Ishikawa (cell line): ENCODE measurements at regions not wholly inside any gene's neighbourhood (a gene's known extent, or its start where the extent isn't known, plus 50 kb on each side); places are given as distances from the start of the nearest gene placed in this dataset.
A peak's percentile ranks its signal among the peaks of the same experiment; 100 is the strongest.

Experiments used
- CEBPB ChIP-seq: IDR thresholded peaks from 2 replicates; pipeline ENCODE4 v1.6.1; 2012
- CREB1 ChIP-seq: IDR thresholded peaks from 2 replicates; pipeline ENCODE4 v1.6.1; 2012; ENCODE audit warnings: low read depth
- EGR1 ChIP-seq: IDR thresholded peaks from 2 replicates; pipeline ENCODE4 v1.6.1; 2012
- EP300 ChIP-seq: IDR thresholded peaks from 2 replicates; pipeline ENCODE4 v1.6.1; 2012; ENCODE audit warnings: borderline replicate concordance
- FOXM1 ChIP-seq: IDR thresholded peaks from 2 replicates; pipeline ENCODE4 v1.6.1; 2012; ENCODE audit warnings: low read depth, borderline replicate concordance
- NFIC ChIP-seq: IDR thresholded peaks from 2 replicates; pipeline ENCODE4 v1.6.1; 2012
- RAD21 ChIP-seq: IDR thresholded peaks from 2 replicates; pipeline ENCODE4 v1.6.1; 2012; ENCODE audit warnings: low read depth
- TAF1 ChIP-seq: IDR thresholded peaks from 2 replicates; pipeline ENCODE4 v1.6.1; 2012; ENCODE audit warnings: low read depth, mild to moderate bottlenecking
- TCF12 ChIP-seq: IDR thresholded peaks from 2 replicates; pipeline ENCODE4 v1.6.1; 2012; ENCODE audit warnings: low read depth
- TEAD4 ChIP-seq: IDR thresholded peaks from 2 replicates; pipeline ENCODE4 v1.6.1; 2012
- USF1 ChIP-seq: IDR thresholded peaks from 2 replicates; pipeline ENCODE4 v1.6.1; 2012
- YY1 ChIP-seq: IDR thresholded peaks from 2 replicates; pipeline ENCODE4 v1.6.1; 2012; ENCODE audit warnings: low read depth
- ZBTB7A ChIP-seq: IDR thresholded peaks from 2 replicates; pipeline ENCODE4 v1.6.1; 2012; ENCODE audit warnings: low read depth
- TF ChIP-seq, protein P1 (sequence below): IDR thresholded peaks from 2 replicates; pipeline ENCODE4 v1.6.1; 2012
- TF ChIP-seq, protein P2 (sequence below): IDR thresholded peaks from 2 replicates; pipeline ENCODE4 v1.6.1; 2012; ENCODE audit warnings: low read depth, mild to moderate bottlenecking

DNA sequence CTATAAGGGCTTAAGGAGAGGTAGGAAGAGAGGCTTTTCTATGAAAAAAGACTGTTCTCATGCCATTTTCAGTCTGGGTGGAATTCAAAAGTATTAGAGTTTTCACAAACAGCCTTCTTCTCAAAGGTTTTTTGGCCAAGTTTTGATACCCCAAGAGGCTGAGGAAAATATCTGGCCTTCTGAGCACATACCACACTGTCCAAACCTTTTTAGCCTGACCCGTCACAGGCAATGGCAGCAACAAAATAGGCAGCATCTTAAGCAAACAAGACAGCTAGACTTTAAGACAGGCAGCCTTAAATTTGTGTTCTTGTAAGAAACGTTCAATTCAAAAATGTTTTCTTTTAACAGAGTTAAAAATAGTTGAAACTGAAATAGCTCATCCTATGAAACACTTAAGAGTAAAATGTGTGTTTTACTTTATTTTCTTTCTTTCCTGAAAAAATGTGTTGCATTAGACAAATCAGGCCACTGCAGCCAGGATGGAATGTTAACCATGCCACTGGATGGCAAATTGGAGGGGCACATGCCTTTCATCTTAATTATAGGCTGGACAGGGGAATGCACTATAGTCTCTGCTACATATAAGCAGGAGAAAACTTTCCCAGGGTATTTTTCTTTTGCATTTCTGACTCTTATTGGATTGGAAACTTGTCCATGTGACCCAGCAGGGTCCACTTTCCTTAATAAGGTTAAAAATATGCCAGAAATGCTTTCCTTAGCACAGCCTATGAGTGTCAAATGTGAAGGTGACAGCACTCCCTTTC lies 315.0 kb downstream of the TGFB2 start:
- TF ChIP-seq EP300: peak; percentile 72
- TF ChIP-seq, protein P1, sequence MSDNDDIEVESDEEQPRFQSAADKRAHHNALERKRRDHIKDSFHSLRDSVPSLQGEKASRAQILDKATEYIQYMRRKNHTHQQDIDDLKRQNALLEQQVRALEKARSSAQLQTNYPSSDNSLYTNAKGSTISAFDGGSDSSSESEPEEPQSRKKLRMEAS: peak; percentile 31; the same call in 1 of the 2 replicates
- TF ChIP-seq CREB1: no peak
- TF ChIP-seq TEAD4: peak; percentile 84
- TF ChIP-seq TCF12: peak; percentile 64
- TF ChIP-seq TAF1: no peak
- TF ChIP-seq USF1: peak; percentile 74
- peak; percentile 68; the same call in 1 of the 2 replicates for TF ChIP-seq FOXM1

- TF ChIP-seq FOXM1 (peak; percentile 55; the same call in 1 of the 2 replicates), TAF1 (no peak), TCF12 (peak; percentile 52; the same call in 1 of the 2 replicates), EGR1 (no peak), TEAD4 (peak; percentile 75), NFIC (peak; percentile 55; the same call in 1 of the 2 replicates), CREB1 (no peak), RAD21 (no peak), EP300 (peak; percentile 63; the same call in 1 of the 2 replicates)
- TF ChIP-seq, protein P2, sequence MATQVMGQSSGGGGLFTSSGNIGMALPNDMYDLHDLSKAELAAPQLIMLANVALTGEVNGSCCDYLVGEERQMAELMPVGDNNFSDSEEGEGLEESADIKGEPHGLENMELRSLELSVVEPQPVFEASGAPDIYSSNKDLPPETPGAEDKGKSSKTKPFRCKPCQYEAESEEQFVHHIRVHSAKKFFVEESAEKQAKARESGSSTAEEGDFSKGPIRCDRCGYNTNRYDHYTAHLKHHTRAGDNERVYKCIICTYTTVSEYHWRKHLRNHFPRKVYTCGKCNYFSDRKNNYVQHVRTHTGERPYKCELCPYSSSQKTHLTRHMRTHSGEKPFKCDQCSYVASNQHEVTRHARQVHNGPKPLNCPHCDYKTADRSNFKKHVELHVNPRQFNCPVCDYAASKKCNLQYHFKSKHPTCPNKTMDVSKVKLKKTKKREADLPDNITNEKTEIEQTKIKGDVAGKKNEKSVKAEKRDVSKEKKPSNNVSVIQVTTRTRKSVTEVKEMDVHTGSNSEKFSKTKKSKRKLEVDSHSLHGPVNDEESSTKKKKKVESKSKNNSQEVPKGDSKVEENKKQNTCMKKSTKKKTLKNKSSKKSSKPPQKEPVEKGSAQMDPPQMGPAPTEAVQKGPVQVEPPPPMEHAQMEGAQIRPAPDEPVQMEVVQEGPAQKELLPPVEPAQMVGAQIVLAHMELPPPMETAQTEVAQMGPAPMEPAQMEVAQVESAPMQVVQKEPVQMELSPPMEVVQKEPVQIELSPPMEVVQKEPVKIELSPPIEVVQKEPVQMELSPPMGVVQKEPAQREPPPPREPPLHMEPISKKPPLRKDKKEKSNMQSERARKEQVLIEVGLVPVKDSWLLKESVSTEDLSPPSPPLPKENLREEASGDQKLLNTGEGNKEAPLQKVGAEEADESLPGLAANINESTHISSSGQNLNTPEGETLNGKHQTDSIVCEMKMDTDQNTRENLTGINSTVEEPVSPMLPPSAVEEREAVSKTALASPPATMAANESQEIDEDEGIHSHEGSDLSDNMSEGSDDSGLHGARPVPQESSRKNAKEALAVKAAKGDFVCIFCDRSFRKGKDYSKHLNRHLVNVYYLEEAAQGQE: no peak
Measured at GRCh38 chr1:218660678-218661053, 315.5 kb downstream of the TGFB2 start.

DNA sequence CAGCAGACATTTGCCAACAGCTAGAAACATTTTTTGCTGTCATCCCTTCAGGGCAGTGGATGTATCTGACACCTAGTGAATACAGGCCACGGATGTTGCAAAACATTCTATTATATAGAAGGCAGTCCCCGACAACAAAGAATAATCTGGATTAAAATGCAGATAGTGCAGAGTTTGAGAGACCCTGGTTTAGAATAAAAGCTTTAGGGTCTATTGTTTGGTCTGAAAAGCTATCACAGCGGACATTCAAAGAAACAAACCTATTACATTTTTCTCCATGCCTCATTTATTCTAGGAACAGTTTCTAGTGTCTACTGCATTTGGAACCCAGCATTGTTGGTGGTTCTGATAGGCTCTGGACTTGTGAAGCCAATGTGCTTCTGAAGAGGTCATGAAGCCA lies 316.3 kb downstream of the TGFB2 start:
- TF ChIP-seq, protein P1: no peak
- TF ChIP-seq TEAD4 (no peak), TAF1 (no peak), TCF12 (no peak), CEBPB (no peak), EGR1 (no peak), RAD21 (no peak), CREB1 (no peak), YY1 (no peak), NFIC (no peak), FOXM1 (no peak), ZBTB7A (no peak), EP300 (no peak), USF1 (no peak)
- TF ChIP-seq, protein P2: no peak

GRCh38 chr1:218664385-218665170 lies 319.4 kb downstream of the TGFB2 start:
- TF ChIP-seq TAF1 (no peak), ZBTB7A (no peak), CREB1 (no peak), EP300 (no peak), TCF12 (no peak), RAD21 (no peak)
- TF ChIP-seq, protein P2: no peak
- TF ChIP-seq, protein P1: no peak
